ENCODE measurements at regions not wholly inside any gene's neighbourhood (a gene's known extent, or its start where the extent isn't known, plus 50 kb on each side); places are given as distances from the start of the nearest gene placed in this dataset.
A peak's percentile ranks its signal among the peaks of the same experiment; 100 is the strongest.

GRCh38 chr7:36035186-36035585 lies 117.9 kb upstream of the EEPD1 start:
- no peaks in the 10 kb centered on the region for H3K9me3 ChIP-seq
- H3K4me1 ChIP-seq = peaks cover 0 to 16% (median 0%) of the 10 kb centered on the region in 4 donors
- H3K36me3 ChIP-seq = no peaks in the 10 kb centered on the region
- WGBS (ENCODE audit: insufficient coverage, low coverage, low lambda C conversion rate, missing lambda C conversion rate) = 60% methylated on average over 1 of the region's 7 CpGs
- TF ChIP-seq POLR2A (IDR thresholded peaks at IDR 0.05) (no peak), CTCF (IDR thresholded peaks at IDR 0.05) (no peak)
- no peak overlapping the region for H3K4me3 ChIP-seq
- intact Hi-C loops (cut with DNase I) = no loop called here
- H3K27ac ChIP-seq = no peak overlapping the region
- no peaks in the 10 kb centered on the region for H3K27me3 ChIP-seq
- ATAC-seq (peak in 1 of 4 donors; percentile 18), DNase-seq (no peak)

DNA sequence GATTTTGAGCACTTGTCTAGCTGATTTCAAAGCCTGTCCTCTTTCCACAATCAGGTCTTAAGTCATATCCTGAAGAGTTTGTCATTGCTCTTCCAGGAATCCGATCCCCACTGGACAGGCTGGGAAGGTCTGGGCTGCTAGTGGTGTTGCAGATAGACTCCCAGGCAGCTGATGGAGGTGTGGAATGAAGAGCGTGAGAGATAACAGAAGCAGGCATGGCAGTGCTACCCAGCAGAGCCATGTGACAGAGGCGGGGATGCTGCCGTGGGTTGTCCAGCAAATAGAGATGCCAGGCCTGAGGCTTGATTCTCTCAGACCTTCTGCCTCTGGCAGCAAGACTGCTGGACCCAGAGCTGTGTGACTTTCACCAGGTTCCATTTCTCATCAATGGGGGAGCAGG lies 116.5 kb upstream of the EEPD1 start:
- Histone ChIP-seq H3K27me3 (no peaks in the 10 kb centered on the region), H3K4me1 (peaks cover 0 to 16% (median 0%) of the 10 kb centered on the region in 4 donors), H3K27ac (peak overlapping the region in 1 of 3 donors; percentile 47), H3K9me3 (no peaks in the 10 kb centered on the region), H3K4me3 (no peak overlapping the region), H3K36me3 (no peaks in the 10 kb centered on the region)
- TF ChIP-seq CTCF (IDR thresholded peaks at IDR 0.05) (no peak), POLR2A (IDR thresholded peaks at IDR 0.05) (no peak)
- peak; percentile 3 to 36 (median 20) for ATAC-seq
- 100% methylated on average over 2 of the region's 4 CpGs for WGBS (ENCODE audit: insufficient coverage, low coverage, low lambda C conversion rate, missing lambda C conversion rate)
- intact Hi-C loops (cut with DNase I) = no loop called here
- no peak for DNase-seq

DNA sequence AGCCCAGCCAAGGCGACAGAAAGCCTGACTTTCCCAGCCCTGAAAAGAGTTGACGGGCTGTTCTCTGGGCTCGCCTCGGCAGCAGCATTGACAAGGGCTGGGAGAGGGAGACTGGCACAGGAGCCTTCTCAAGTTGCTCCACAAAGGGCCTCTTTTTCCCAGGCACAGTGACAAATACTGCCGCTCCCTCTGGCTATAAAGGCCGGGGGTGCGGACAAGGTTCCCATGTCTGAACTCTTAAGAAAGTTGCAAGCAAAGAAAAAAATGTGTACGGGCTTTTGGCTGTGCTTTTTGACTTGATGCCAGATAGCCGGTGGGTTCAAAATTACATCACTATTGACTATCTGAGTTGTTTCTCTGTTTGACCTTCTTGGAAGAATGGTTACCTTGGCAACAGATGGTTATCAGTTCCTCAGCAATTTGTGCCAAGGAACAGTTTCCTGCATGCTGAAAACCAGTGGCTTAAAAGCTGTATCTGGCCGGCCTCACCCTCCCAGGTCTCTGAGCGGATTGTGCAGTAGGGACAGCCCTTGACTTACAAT lies 115.9 kb upstream of the EEPD1 start:
- no peak for DNase-seq
- no peaks in the 10 kb centered on the region for H3K36me3 ChIP-seq
- H3K27ac ChIP-seq = peak overlapping the region in 1 of 3 donors; percentile 47
- peaks cover 0 to 16% (median 0%) of the 10 kb centered on the region in 4 donors for H3K4me1 ChIP-seq
- TF ChIP-seq CTCF (IDR thresholded peaks at IDR 0.05) (no peak), POLR2A (IDR thresholded peaks at IDR 0.05) (no peak)
- no peak overlapping the region for H3K4me3 ChIP-seq
- intact Hi-C loops (cut with DNase I) = no loop called here
- WGBS (ENCODE audit: insufficient coverage, low coverage, low lambda C conversion rate, missing lambda C conversion rate) = 32% methylated on average over 7 of the region's 11 CpGs
- H3K9me3 ChIP-seq = no peaks in the 10 kb centered on the region
- H3K27me3 ChIP-seq = no peaks in the 10 kb centered on the region
- ATAC-seq = peak; percentile 66 to 87 (median 80)

GRCh38 chr7:36038063-36038721 lies 114.9 kb upstream of the EEPD1 start:
- no peaks in the 10 kb centered on the region for H3K27me3 ChIP-seq
- H3K36me3 ChIP-seq = no peaks in the 10 kb centered on the region
- no peak for TF ChIP-seq CTCF (IDR thresholded peaks at IDR 0.05)
- TF ChIP-seq POLR2A (IDR thresholded peaks at IDR 0.05) = no peak
- H3K4me1 ChIP-seq = peaks cover 0 to 16% (median 0%) of the 10 kb centered on the region in 4 donors
- H3K9me3 ChIP-seq = no peaks in the 10 kb centered on the region
- no peak overlapping the region for H3K4me3 ChIP-seq
- no peak overlapping the region for H3K27ac ChIP-seq
- no peak for DNase-seq
- 89% methylated on average over 5 of the region's 7 CpGs for WGBS (ENCODE audit: insufficient coverage, low coverage, low lambda C conversion rate, missing lambda C conversion rate)
- intact Hi-C loops (cut with DNase I) = no loop called here
- no peak for ATAC-seq
